SK-N-SH (cell line): ENCODE measurements at regions not wholly inside any gene's neighbourhood (a gene's known extent, or its start where the extent isn't known, plus 50 kb on each side); places are given as distances from the start of the nearest gene placed in this dataset.

Source experiments
- CTCF ChIA-PET: fragments of 300-600, 350-600 bp; formaldehyde crosslinking; extraction: SDS; loops from one replicate; lab custom pipeline; 2021; lab: Yijun Ruan, JAX
- POLR2A ChIA-PET: fragments of 350-600 bp; sonication (Branson Sonifier 250); formaldehyde crosslinking; extraction: SDS; loops from one replicate; lab custom pipeline; 2020; ENCODE audit warnings: antibody characterized with exemption, inconsistent platforms; lab: Yijun Ruan, JAX
- DNase-seq: peaks from one replicate; pipeline ENCODE4 v3.0.0; 2012
- H2AFZ ChIP-seq: fragments of 200-600 bp; sonication (generic); 2 replicates; pipeline ENCODE4 v1.8.1; 2016; ENCODE audit warnings: antibody characterized with exemption, mild to moderate bottlenecking, low read depth
- H3F3A ChIP-seq: fragments of 200-600 bp; sonication (generic); replicated peaks from 2 replicates; pipeline ENCODE3; 2016; ENCODE audit warnings: antibody characterized with exemption, mild to moderate bottlenecking; ENCODE audit not compliant: insufficient read depth
- H3K27ac ChIP-seq, 2 experiments: fragments of 200-500 bp in 1 of 2; fragments of 200-600 bp in 1 of 2; sonication (Bioruptor generic) in 1 of 2; sonication (generic), shearing (Covaris generic) in 1 of 2; 2 replicates each; pipeline versions ENCODE4 v1.5.1 to v1.6.1; 2014 to 2016; ENCODE audit warnings: low read depth in 2 of 2, inconsistent platforms in 1 of 2, low read length in 1 of 2, mild to moderate bottlenecking in 1 of 2, mixed read lengths in 1 of 2
- H3K27me3 ChIP-seq: fragments of 200-600 bp; sonication (generic), shearing (Covaris generic); 2 replicates; pipeline ENCODE4 v1.6.1; 2016; ENCODE audit warnings: mixed run types; ENCODE audit not compliant: insufficient read depth
- H3K36me3 ChIP-seq, 2 experiments: fragments of 200-500 bp in 1 of 2; fragments of 200-600 bp in 1 of 2; sonication (Bioruptor generic) in 1 of 2; sonication (generic) in 1 of 2; replicated peaks in 1 of 2; 2 replicates each; pipeline versions ENCODE3 to v1.5.1; 2014 to 2016; ENCODE audit warnings: low read length in 1 of 2, mild to moderate bottlenecking in 1 of 2; ENCODE audit not compliant: insufficient read depth in 2 of 2, control insufficient read depth in 1 of 2
- H3K4me1 ChIP-seq, 2 experiments: fragments of 200-500 bp in 1 of 2; fragments of 200-600 bp in 1 of 2; sonication (Bioruptor generic) in 1 of 2; sonication (generic), shearing (Covaris generic) in 1 of 2; 2 replicates each; pipeline versions ENCODE4 v1.5.1 to v1.6.1; 2014 to 2016; ENCODE audit warnings: low read depth in 1 of 2, low read length in 1 of 2, mixed run types in 1 of 2; ENCODE audit not compliant: insufficient read depth in 2 of 2, control insufficient read depth in 1 of 2
- H3K4me2 ChIP-seq: fragments of 200-600 bp; sonication (generic), shearing (Covaris generic); 2 replicates; pipeline ENCODE4 v1.6.1; 2017; ENCODE audit warnings: mixed run types
- H3K4me3 ChIP-seq, 2 experiments: fragments of 200-500 bp in 1 of 2; fragments of 200-600 bp in 1 of 2; sonication (Bioruptor generic) in 1 of 2; sonication (generic), shearing (Covaris generic) in 1 of 2; 2 replicates each; pipeline versions ENCODE4 v1.5.1 to v1.8.1; 2014 to 2016; ENCODE audit warnings: low read depth in 2 of 2, inconsistent platforms in 1 of 2, low read length in 1 of 2, mild to moderate bottlenecking in 1 of 2, mixed read lengths in 1 of 2, moderate library complexity in 1 of 2
- H3K79me2 ChIP-seq: fragments of 200-600 bp; sonication (generic); 2 replicates; pipeline ENCODE4 v1.8.1; 2017; ENCODE audit warnings: mild to moderate bottlenecking; ENCODE audit not compliant: insufficient read depth
- H3K9ac ChIP-seq: fragments of 200-600 bp; sonication (generic); 2 replicates; pipeline ENCODE4 v1.6.1; 2017; ENCODE audit warnings: mixed run types
- H3K9me2 ChIP-seq: fragments of 200-600 bp; sonication (generic); 2 replicates; pipeline ENCODE4 v1.6.1; 2017; ENCODE audit warnings: mixed run types
- H3K9me3 ChIP-seq: fragments of 200-600 bp; sonication (generic); 2 replicates; pipeline ENCODE4 v1.6.1; 2017; ENCODE audit warnings: mixed run types, mild to moderate bottlenecking, moderate library complexity
- H4K20me1 ChIP-seq: fragments of 200-600 bp; sonication (generic); 2 replicates; pipeline ENCODE4 v1.6.1; 2017; ENCODE audit warnings: mild to moderate bottlenecking, mixed run types; ENCODE audit not compliant: insufficient read depth
- CTCF ChIP-seq: fragments of 200-600 bp; sonication (generic); IDR thresholded peaks from 2 replicates; pipeline ENCODE4 v1.6.1; 2017; ENCODE audit warnings: antibody characterized with exemption, mild to moderate bottlenecking, moderate library complexity
- EP300 ChIP-seq, 2 experiments: IDR thresholded peaks; 2 replicates each; pipeline versions ENCODE4 v1.4.0 to v1.6.1; 2012; ENCODE audit warnings: borderline replicate concordance in 1 of 2, low read depth in 1 of 2, low read length in 1 of 2
- FOXJ3 ChIP-seq: sonication (generic); formaldehyde crosslinking; IDR thresholded peaks from 2 replicates; pipeline ENCODE4 v1.5.1; 2020; ENCODE audit warnings: mild to moderate bottlenecking, missing genetic modification reagents
- FOXM1 ChIP-seq: IDR thresholded peaks from 2 replicates; pipeline ENCODE4 v1.4.0; 2012; ENCODE audit warnings: low read depth, mild to moderate bottlenecking
- GABPA ChIP-seq: IDR thresholded peaks from 2 replicates; pipeline ENCODE4 v1.4.0; 2012; ENCODE audit warnings: low read depth, mild to moderate bottlenecking
- GATA2 ChIP-seq: sonication (generic); formaldehyde crosslinking; IDR thresholded peaks from 2 replicates; pipeline ENCODE4 v1.5.0; 2020; ENCODE audit warnings: mild to moderate bottlenecking, missing genetic modification reagents
- IRF3 ChIP-seq: fragments of 150-350 bp; IDR thresholded peaks from 2 replicates; pipeline ENCODE4 v1.6.1; 2016; ENCODE audit warnings: mild to moderate bottlenecking, low read depth, low read length
- PBX3 ChIP-seq: IDR thresholded peaks from 2 replicates; pipeline ENCODE4; 2012
- RCOR1 ChIP-seq: fragments of 150-350 bp; IDR thresholded peaks from 2 replicates; pipeline ENCODE4 v1.6.1; 2017; ENCODE audit warnings: antibody characterized with exemption, low read length
- RFX5 ChIP-seq: IDR thresholded peaks from 2 replicates; pipeline ENCODE4 v1.6.1; 2012; ENCODE audit warnings: mild to moderate bottlenecking, improper control_type of control experiment, low read length
- SIN3A ChIP-seq: IDR thresholded peaks from 2 replicates; pipeline ENCODE4 v1.6.1; 2012; ENCODE audit warnings: low read depth, mild to moderate bottlenecking, low read length, moderate library complexity, borderline replicate concordance
- SMC3 ChIP-seq: IDR thresholded peaks from 2 replicates; pipeline ENCODE4 v1.6.1; 2012; ENCODE audit warnings: low read depth, low read length, improper control_type of control experiment
- TCF12 ChIP-seq: IDR thresholded peaks from 2 replicates; pipeline ENCODE4 v1.4.0; 2012
- TEAD4 ChIP-seq: IDR thresholded peaks from 2 replicates; pipeline ENCODE4 v1.4.0; 2012; ENCODE audit warnings: mild to moderate bottlenecking, borderline replicate concordance; ENCODE audit not compliant: insufficient read depth
- USF1 ChIP-seq: IDR thresholded peaks from 2 replicates; pipeline ENCODE4 v1.4.0; 2012; ENCODE audit warnings: low read depth, borderline replicate concordance
- USF2 ChIP-seq: fragments of 150-350 bp; IDR thresholded peaks from 2 replicates; pipeline ENCODE4 v1.6.1; 2017; ENCODE audit warnings: antibody characterized with exemption, low read length, low read depth, borderline replicate concordance
- WGBS: methylation state at CpG from one replicate; pipeline ENCODE4 v1.1.6; 2017; ENCODE audit warnings: low lambda C conversion rate; 5-methylcytosine and 5-hydroxymethylcytosine counted together

GRCh38 chr2:45069684-45070083, 60.4 kb upstream of the SIX2 start:
- Histone ChIP-seq H3K79me2 (no peaks in the 10 kb centered on the region), H3K4me3 (no peak overlapping the region), H3F3A (no peaks in the 10 kb centered on the region), H3K27me3 (no peaks in the 10 kb centered on the region), H2AFZ (no peak overlapping the region), H3K9me3 (no peaks in the 10 kb centered on the region), H3K36me3 (no peaks in the 10 kb centered on the region), H4K20me1 (no peaks in the 10 kb centered on the region), H3K4me1 (peaks cover 0 to 7% of the 10 kb centered on the region in 2 experiments; a peak in 2 of 4 replicates), H3K4me2 (no peak overlapping the region; the same call in 1 of the 2 replicates), H3K9me2 (no peaks in the 10 kb centered on the region), H3K9ac (no peak overlapping the region), H3K27ac (no peak overlapping the region)
- TF ChIP-seq PBX3, result no peak
- TF ChIP-seq FOXJ3 (CRISPR knock-in tag), result no peak
- no peak for TF ChIP-seq USF1
- no peak for TF ChIP-seq EP300 (IDR thresholded peaks at IDR 0.05; ENCODE audit: borderline replicate concordance in 1 of 2, low read depth in 1 of 2, low read length in 1 of 2)
- DNase-seq, result no peak
- WGBS, result 76% methylated on average over 5 of the region's 5 CpGs
- ChIA-PET CTCF (interaction anchor here (0.9 to 2.1 kb wide), 3 partner anchors 14 to 425 kb away, joined by 3 to 8 read pairs (median 3); no protein-coding TSS in a partner anchor), POLR2A (no interaction called here)

- no peaks in the 10 kb centered on the region for H4K20me1 ChIP-seq
- TF ChIP-seq GATA2 (CRISPR knock-in tag) (no peak), USF2 (no peak), FOXJ3 (CRISPR knock-in tag) (no peak), TCF12 (no peak), FOXM1 (no peak), TEAD4 (no peak), CTCF (no peak), IRF3 (no peak), SMC3 (no peak), GABPA (no peak), RFX5 (no peak), USF1 (no peak), RCOR1 (no peak), SIN3A (no peak)
- no peaks in the 10 kb centered on the region for H3K79me2 ChIP-seq
- WGBS, result 52% methylated on average over 9 of the region's 9 CpGs
- no peak overlapping the region for H3K4me3 ChIP-seq
- H3K9ac ChIP-seq, result no peak overlapping the region
- ChIA-PET POLR2A (no interaction called here), CTCF (interaction anchor here (1.2 to 2.1 kb wide), 4 partner anchors 13 to 426 kb away, joined by 3 to 8 read pairs (median 4); no protein-coding TSS in a partner anchor)
- no peaks in the 10 kb centered on the region for H3K27me3 ChIP-seq
- no peaks in the 10 kb centered on the region for H3K9me3 ChIP-seq
- H3K9me2 ChIP-seq, result no peaks in the 10 kb centered on the region
- H3K4me1 ChIP-seq, result peaks cover 0 to 7% of the 10 kb centered on the region in 2 experiments; a peak in 2 of 4 replicates
- no peaks in the 10 kb centered on the region for H3K36me3 ChIP-seq
- no peaks in the 10 kb centered on the region for H3F3A ChIP-seq
- H2AFZ ChIP-seq, result no peak overlapping the region
- H3K4me2 ChIP-seq, result no peak overlapping the region
- no peak overlapping the region for H3K27ac ChIP-seq
- no peak for DNase-seq
Measured at GRCh38 chr2:45068571-45069140, 59.4 kb upstream of the SIX2 start.
